IPS-NIHi7 (cell line): ENCODE measurements at regions not wholly inside any gene's neighbourhood (a gene's known extent, or its start where the extent isn't known, plus 50 kb on each side); places are given as distances from the start of the nearest gene placed in this dataset.
"Not testable (repeated sequence)": the region's sequence is repeated elsewhere in the genome, so short reads cannot be mapped to it uniquely, and the experiment has no call there.

Experiments used
- DNase-seq: peaks from one replicate; pipeline ENCODE4 v3.0.0; 2012; ENCODE audit warnings: mixed read lengths; ENCODE audit errors: extremely low spot score

DNA sequence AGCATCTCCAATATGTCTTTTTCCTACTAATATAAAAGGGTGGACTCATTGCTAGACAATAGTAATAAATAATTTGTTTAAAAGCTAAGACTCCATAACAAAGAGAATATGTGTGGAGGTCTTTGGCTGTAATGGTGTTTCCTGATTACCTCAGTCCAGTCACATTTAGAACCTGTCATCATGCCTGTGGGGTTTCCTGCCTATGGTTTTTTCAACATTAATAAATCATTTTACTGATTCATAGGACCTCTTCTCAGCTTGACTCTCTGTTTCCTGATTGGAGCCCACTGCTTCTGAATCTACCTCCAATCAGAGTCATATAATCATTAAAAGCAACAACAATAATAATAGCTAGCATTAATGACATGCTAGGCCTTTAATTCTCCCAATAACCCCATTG, 52.4 kb upstream of the GNAI1 start:
- no peak for DNase-seq

DNA sequence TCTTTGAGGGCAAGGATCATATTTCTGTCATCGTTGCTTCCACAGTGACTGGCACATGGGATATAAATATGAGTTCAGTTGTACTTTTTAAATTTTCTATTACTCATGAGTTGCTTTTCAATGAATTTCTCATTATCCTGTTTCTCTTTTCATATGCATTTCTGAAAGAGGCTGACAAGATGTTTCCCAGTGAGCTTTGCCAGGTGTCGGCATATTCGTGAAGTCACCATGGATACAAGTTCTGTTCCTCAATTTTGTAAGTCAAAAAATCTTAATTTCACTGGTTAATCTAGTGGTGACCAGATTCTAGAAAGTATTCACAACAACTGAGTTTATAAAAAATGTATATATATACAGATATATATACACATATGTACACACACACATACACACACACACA, 55.7 kb upstream of the GNAI1 start:
- no peak for DNase-seq

DNA sequence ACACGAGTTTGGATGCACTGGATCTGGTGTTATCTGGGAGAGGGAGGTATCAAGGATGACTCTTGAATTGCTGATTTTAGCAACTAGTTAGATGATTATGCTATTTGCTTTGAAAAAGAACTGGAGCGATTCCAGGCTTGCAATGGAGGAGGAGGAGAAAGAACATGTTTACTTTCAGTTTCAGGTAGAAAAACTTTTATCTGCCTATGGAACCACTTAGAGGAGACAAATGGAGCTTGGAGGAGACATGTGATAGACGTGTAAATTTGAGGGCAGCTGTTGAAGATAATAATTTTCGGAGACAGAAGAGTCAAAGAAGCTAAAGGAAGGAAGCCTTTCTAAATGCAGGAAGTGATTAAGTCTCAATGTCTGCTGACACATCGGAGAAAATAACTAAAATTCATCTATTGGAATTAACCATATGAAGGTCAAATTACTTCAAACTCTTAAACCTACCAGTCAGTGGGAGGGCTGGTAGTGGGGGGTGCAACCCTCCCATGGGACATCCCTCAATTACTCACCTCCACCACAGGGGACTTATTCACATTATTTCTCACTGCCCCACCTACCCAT, 56.4 kb upstream of the GNAI1 start:
- no peak for DNase-seq

DNA sequence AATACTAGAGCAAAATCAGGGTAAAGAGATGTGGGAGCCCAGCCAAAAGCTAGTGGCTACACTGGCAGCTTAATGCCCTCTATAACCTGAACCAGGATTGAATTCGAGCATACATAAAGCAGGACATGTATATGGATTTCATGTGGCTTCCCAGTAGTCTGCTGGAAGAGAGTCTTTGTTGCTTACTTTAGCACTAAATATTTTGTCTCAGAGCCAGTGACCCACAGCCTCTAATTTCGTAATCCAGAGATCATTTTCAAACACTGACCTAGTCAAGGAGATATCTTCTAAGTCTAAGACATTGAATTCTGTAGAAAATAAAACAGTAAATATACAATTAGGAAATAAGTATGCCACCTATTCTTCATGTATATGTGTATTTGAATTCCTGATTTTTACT, 64.2 kb upstream of the GNAI1 start:
- DNase-seq = no peak

DNA sequence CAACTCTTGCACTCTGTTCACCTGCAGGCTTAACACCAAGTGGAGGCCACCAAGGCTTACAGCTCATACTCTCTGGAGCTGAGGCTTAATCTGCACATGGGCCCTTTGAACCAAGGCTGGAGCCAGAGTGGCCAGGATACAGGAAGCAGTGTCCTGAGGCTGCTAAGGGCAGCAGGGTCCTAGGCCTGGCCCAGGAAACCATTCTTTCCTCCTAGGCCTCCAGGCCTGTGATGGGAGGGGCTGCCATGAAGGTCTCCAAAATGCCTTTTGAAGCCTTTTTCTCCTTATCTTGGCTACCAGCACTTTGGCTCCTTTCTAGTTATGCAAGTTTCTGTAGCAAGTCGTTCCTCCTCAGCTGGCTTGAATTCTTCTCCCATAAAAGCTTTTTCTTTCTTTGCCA, 68.0 kb upstream of the GNAI1 start:
- no peak for DNase-seq

DNA sequence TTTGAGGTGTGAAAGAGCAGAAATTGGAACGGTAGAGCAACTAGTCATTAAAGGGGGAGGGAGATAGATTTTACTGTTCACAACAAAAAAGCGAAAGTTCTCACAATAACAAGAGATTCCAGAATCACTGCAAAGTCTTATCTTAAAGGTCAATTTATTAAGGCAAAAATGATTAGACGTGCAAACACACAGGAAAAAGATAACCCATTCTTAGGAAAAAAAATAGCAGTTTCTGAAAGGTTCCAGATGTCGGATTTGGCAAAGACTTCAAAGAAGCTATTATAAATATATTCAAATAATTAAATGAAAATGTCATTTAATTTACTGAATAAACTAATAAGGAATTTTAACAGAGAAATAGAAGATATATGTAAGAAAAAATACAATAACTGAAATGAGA, 70.8 kb upstream of the GNAI1 start:
- no peak for DNase-seq

DNA sequence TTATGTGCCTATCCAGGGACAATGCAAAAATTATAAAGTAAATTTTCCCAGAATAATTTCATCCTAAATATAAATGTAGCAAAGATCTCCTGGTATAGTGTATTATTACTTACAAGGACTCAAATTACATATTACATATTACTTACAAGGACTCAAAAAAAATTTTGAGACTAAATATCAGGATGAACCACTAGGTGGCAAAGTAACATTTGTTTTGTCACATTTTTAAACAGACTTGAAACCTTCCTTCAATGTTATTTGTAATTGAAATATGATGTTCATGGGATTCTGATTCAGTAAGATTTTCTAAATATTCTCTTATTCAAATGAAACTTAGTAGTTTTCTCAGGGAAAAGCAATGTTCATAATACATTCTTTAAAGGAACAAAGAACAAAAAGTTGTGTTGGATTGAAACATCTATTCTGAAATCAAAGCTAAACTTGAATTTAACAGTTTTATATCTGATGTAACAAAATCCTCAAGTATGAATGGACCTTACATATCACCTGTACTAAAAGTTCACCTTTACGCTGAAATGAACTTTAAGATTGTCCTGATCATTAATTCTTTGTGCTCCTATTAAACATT, 74.3 kb upstream of the GNAI1 start:
- DNase-seq = peak; percentile 17

DNA sequence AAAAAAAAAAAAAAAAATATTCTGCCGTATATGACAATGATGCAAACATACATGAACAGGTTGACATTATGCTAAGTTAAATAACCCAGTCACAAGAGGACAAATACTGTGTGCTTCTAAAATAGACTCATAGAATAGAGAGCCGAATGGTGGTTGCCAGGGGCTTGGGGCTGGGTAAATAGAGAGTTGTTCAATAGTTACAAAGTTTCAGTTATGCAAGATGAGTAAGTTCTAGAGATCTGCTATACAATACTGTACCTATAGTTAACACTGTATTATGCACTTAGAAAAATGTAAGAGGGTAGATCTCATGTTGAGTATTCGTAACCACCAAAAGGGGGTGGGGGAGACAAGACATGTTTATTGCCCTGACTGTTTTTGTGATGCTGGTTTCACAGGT, 77.1 kb upstream of the GNAI1 start:
- no peak for DNase-seq

DNA sequence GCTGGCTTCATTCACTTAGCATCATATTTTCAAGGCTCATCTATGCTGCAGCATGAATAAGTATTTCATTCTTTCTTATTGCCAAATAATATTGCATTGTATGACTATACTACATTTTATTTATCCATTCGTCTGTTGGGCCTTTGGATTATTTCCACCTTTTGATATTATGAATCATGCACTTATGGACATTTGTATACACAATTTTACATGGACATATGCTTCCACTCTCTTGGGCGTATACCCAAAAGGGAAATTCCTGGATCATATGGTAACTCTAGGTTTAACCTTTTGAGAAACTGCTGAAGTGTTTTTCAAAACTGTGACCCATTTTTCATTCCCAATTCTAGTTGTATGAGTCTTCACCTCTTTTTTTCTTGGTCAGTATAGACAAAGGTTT, 80.3 kb upstream of the GNAI1 start:
- DNase-seq = no peak

DNA sequence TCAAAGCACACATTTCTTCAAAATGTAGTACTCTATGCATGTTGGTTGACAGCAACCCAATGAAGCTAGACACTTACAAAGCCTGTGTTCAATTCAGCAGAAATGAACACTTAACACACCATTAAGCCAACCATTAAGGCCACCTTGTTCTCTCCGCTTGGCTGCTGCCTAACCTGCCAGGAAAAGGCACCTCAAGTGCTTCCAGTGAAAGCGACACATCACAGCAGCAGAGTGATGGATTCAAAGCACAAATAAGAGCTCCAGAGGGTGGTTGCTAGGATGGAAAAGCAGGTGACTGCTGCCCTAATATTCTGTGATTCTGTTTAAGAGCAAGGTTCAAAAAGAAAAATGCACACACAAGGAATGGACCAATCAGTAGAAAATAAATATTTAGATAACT, 81.5 kb upstream of the GNAI1 start:
- DNase-seq = no peak

DNA sequence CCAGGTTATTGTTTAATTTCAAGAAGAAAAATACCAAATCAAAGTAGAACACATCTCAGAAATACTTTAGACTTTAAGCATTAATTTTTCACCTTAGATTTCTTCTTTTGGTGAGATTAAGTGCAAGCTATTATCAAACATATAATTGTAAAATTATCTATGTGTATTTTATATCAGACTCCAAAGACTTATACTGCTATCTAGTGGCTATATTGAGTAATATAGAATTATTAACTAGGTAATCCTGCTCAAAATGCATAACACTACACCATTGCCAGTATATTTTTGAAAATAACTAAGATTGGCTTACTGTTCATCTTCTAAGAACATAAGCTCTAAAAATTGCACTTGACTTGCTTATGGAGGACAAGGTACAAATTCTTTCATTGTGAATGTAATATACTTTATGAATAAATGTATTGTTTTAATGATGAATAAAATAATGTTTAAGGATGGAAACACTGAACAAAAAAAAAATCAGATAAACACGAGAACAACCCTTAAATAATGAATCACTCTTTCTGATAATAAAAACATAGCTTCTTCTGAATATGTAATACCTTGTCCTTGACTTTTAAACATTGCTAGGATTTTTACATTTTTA, 86.7 kb upstream of the GNAI1 start:
- DNase-seq = no peak

DNA sequence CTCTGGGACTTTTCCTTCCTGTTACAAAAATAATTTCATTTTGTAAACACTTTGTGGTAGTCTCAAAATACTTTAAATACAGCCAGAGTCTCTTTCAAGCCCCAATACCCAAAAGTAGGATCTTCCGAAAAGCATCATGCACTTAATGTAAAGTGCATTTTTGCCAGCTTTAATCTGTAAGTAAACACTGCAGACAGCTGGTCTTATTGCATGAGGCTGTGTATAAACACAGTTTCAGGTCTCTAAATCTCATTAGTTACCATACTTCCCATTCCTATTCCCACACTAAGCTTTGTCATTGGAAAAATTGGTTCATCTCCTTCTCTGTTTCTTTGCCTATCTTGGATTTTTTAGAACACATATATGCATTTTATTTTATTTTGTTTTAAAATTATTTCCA, 87.6 kb upstream of the GNAI1 start:
- DNase-seq = no peak

DNA sequence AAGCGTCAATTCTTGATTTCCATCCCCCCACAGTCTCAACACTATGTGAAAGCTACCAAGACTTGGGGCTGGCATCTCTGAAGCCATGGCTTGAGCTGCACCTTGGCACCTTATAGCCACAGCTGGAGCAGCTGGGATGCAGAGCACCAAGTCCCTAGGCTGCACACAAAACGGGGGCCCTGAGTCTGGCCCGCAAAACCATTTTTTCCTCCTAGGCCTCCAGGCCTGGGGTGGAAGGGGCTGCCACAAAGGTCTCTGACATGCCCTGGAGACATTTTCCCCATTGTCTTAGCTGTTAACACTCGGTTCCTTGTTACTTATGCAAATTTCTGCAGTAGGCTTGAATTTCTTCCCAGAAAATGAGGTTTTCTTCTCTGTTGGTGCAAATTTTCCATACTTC, 89.8 kb upstream of the GNAI1 start:
- no peak for DNase-seq

DNA sequence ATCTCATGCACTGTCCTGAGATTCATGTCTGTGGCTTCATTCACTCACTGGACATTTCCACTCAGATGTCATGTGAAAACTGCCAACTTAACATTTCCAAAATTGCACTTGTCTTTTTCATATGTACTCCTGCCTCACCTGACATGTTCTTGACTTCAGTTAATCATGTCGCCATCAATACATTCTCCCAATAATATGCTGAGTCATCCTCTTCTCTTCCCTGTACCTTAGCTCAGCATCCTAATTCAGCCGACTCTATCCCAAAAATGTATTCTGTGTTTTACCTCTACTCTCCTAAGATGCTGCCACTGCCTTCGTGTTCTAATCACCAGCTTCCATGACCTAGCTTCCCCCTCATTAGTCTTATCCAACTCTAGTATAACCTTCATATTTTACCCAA, 93.9 kb upstream of the GNAI1 start:
- DNase-seq = no peak

DNA sequence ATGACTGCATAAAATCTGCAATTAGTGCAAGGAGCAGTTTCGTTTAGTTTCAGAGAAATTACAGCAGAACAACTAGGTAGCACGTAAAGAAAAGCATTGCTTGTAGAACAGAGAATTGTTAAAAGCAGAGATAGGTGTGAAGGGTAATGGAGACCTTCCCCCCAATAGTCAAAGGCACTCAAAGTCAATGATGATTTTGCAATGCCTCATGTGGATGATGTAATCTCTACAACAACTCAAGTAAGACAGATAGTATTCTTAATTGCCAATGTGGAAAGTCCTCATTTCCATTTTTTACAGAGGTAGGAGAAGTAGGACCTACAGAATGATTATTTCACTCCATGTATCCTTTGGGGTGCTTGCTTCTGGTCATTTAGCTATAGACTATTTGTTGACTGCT, 94.3 kb upstream of the GNAI1 start:
- no peak for DNase-seq

DNA sequence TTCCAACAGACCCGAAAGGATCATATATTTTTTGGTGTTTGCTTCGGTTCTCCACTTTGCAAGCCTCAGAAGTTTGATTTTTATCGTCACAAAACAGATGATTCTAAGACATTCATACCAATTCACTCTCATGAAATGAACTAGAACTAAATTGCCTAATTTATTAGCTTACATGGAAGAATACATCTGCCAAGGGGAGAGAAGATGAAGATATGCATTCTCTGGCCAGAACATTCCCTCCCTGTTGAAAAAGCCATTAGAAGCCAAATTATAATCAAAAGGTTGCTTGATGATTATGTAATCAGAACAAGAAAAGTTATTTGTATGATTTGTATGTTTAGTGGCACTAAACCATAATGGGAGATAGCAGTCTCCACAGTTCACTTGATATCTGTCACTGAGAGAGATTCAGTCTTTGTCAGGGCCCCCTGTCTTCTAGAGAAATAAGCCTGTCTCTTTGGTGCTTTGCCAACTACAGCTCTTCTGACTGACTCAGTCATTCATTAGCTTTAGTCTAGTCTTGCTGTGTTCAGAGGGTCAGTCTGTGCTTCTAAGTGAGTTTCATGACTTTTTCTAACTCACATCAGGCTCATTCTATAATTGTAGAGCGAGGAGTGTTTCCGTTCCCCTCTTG, 95.3 kb upstream of the GNAI1 start:
- no peak for DNase-seq

DNA sequence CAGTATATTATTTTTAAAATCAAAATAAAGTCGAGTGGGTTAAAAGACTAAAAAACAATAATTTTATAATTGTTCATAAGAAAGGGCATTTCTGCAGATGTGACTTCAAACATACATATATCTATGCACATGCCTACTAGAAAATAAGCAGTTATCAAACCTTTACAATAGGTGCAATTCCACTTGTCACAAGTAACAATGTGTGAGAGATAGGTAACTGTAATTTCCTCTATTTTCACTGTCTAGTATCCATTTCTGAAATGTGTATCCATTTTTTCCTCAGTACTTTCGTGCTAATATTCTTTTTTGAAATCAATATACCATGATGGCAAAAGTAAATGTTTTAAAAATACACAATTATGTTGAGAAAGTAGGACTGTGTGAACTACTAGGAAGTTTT, 96.9 kb upstream of the GNAI1 start:
- no peak for DNase-seq

DNA sequence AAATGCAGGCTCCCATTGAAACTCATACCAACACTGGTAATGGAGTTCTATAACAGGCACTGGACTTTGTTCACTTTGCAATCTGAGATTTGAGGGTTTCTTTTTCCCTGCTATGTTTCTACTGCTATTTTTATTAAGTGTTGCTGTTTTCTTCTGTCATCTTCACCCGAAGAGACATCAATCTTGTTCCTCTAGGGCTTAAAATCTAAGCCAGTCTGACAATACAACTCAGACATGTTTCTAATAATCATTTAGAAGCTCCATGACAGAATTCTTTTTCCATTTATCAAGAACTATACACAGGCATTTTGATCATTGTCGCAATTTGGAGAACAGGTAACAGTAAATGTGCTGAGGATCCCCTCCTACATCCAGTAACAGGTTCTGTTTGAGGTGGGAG, 98.5 kb upstream of the GNAI1 start:
- no peak for DNase-seq

DNA sequence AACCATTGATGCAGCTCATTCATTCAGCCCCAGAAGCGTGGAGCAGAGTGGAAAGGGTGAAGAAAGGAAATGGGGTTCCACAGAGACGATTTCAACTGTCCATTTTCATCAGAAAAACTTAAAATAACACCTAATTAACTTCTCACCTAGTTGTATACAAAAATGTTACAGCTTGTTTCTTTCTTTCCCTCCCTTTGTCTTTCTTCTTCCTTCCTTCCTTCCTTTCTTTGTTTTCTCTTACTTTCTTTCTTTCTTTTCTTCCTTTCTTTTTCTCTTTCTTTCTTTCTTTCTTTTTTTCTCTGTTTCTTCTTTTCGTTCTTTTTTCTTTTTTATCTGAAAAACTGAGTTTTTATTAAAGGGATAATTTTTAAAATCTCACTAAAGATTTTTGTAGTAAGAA, 105.9 kb upstream of the GNAI1 start:
- no peak for DNase-seq

DNA sequence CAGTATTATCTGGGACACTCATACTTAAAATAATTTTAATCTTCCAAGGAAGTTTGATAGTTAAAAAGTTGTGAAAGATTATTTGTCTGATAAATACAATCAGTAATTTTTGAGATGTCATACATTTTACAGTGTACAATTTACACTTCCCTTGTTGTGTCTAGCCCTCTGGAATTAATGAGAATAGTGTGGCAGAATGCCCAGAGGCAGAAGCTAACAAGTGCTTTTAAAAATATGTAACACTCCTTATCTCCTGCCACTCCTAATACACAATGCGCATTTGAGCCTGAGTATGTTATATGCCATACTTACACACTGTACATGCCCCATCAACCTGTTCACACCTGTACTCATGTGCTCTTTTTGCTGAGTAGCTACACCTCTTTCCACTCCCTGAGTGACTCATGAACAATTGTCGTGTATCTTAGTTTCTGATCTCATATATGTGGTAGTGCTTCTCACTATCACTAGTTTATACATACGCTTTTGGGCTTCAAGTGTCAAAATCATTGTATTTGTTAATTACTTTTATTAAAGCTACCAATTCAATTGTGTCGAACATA, 106.9 kb upstream of the GNAI1 start:
- DNase-seq = no peak

DNA sequence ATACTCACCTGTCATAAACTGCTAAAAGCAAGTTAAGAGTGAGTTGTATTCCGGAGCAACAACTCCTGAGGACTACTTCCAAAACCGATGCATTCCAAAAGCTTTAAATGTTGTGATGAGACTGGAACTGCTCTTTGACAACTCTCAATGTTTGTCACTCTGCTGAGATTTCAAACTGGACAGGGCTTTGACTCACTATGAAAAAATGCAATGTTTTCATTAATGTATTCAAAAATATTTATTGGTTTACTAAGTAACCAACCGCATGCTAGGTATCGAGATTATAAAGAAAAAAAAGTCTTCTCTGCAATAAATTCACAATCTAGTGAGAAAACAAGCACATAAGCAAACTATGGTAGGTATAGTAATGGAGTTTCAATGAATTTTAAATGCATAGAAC, 107.9 kb upstream of the GNAI1 start:
- no peak for DNase-seq

DNA sequence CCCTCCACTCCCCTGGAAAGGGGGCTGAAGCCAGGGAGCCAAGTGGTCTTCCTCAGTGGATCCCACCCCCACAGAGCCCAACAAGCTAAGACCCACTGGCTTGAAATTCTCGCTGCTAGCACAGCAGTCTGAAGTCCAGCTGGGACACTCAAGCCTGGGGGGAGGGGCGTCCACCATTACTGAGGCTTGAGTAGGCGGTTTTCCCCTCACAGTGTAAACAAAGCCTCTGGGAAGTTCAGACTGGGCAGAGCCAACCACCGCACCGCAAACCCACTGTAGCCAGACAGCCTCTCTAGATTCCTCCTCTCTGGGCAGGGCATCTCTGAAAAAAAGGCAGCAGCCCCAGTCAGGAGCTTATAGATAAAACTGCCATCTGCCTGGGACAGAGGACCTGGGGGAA, 114.4 kb upstream of the GNAI1 start:
- DNase-seq = not testable (repeated sequence)

DNA sequence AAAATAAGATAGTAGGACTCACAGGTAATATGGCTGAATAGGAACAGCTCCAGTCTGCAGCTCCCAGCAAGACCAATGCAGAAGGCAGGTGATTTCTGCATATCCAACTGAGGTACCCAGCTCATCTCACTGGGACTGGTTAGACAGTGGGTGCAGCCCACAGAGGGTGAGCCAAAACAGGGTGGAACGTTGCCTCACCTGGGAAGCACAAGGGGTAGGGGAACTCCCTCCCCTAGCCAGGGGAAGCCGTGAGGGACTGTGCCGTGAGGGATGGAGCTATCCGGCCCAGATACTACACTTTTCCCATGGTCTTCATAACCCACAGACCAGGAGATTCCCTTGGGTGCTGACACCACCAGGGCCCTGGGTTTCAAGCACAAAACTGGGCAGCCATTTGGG, 114.8 kb upstream of the GNAI1 start:
- not testable (repeated sequence) for DNase-seq
